Suprapubic skin (tissue), 4 donors: ENCODE measurements at regions not wholly inside any gene's neighbourhood (a gene's known extent, or its start where the extent isn't known, plus 50 kb on each side); places are given as distances from the start of the nearest gene placed in this dataset.

Source experiments
- POLR2A ChIP-seq, 2 donors: fragments of 450-650 bp; IDR thresholded peaks; one replicate each; pipeline ENCODE4 v1.6.1; 2017; ENCODE audit warnings: antibody characterized with exemption in 2 of 2, mild to moderate bottlenecking in 2 of 2, moderate library complexity in 2 of 2
- POLR2AphosphoS5 ChIP-seq, 3 donors: sonication (generic); formaldehyde crosslinking; IDR thresholded peaks; one replicate each; pipeline ENCODE4 v1.6.1; 2017; ENCODE audit warnings: antibody characterized with exemption in 3 of 3
- TF ChIP-seq, protein P1 (sequence below), 2 donors: fragments of 200-600 bp in 1 of 2; fragments of 450-650 bp in 1 of 2; sonication (generic) in 1 of 2; IDR thresholded peaks; one replicate each; pipeline ENCODE4 v1.5.1; 2016 to 2019; ENCODE audit warnings: antibody characterized with exemption in 2 of 2, mild to moderate bottlenecking in 1 of 2, moderate library complexity in 1 of 2

- TF ChIP-seq POLR2AphosphoS5 (IDR thresholded peaks at IDR 0.05) (no peak), POLR2A (IDR thresholded peaks at IDR 0.05) (no peak)
- TF ChIP-seq, protein P1, sequence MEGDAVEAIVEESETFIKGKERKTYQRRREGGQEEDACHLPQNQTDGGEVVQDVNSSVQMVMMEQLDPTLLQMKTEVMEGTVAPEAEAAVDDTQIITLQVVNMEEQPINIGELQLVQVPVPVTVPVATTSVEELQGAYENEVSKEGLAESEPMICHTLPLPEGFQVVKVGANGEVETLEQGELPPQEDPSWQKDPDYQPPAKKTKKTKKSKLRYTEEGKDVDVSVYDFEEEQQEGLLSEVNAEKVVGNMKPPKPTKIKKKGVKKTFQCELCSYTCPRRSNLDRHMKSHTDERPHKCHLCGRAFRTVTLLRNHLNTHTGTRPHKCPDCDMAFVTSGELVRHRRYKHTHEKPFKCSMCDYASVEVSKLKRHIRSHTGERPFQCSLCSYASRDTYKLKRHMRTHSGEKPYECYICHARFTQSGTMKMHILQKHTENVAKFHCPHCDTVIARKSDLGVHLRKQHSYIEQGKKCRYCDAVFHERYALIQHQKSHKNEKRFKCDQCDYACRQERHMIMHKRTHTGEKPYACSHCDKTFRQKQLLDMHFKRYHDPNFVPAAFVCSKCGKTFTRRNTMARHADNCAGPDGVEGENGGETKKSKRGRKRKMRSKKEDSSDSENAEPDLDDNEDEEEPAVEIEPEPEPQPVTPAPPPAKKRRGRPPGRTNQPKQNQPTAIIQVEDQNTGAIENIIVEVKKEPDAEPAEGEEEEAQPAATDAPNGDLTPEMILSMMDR (IDR thresholded peaks at IDR 0.05) = no peak
Measured at GRCh38 chr4:100034023-100034664, 84.1 kb upstream of the H2AZ1 start.
